ENCODE measurements at regions not wholly inside any gene's neighbourhood (a gene's known extent, or its start where the extent isn't known, plus 50 kb on each side); places are given as distances from the start of the nearest gene placed in this dataset.
"Not testable (repeated sequence)": the region's sequence is repeated elsewhere in the genome, so short reads cannot be mapped to it uniquely, and the experiment has no call there.

DNA sequence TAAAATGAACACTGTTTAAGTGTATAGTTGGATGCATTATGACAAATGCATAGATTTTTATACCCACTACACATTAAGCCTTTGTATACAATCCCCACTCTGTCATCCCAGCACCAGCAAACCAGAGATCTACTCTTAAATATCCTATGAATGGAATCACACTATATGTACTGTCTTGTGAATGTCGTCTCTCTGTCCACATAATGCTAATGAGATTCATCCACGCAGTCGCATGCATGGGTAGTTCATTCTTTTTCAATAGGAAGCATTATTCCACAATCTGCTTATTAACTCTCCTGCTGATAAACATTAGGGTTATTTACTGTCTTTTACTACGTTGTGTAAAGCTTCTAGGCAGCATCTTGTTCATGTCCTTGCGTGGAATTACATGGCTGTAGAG is 892.3 kb downstream of the LTN1 start:
- DNase-seq, result no peak

GRCh38 chr21:28099001-28099705 is 893.5 kb downstream of the LTN1 start:
- no peak for DNase-seq

GRCh38 chr21:28091466-28091865 is 901.2 kb downstream of the LTN1 start:
- no peak for DNase-seq

GRCh38 chr21:28090546-28090945 is 902.1 kb downstream of the LTN1 start:
- DNase-seq, result no peak

DNA sequence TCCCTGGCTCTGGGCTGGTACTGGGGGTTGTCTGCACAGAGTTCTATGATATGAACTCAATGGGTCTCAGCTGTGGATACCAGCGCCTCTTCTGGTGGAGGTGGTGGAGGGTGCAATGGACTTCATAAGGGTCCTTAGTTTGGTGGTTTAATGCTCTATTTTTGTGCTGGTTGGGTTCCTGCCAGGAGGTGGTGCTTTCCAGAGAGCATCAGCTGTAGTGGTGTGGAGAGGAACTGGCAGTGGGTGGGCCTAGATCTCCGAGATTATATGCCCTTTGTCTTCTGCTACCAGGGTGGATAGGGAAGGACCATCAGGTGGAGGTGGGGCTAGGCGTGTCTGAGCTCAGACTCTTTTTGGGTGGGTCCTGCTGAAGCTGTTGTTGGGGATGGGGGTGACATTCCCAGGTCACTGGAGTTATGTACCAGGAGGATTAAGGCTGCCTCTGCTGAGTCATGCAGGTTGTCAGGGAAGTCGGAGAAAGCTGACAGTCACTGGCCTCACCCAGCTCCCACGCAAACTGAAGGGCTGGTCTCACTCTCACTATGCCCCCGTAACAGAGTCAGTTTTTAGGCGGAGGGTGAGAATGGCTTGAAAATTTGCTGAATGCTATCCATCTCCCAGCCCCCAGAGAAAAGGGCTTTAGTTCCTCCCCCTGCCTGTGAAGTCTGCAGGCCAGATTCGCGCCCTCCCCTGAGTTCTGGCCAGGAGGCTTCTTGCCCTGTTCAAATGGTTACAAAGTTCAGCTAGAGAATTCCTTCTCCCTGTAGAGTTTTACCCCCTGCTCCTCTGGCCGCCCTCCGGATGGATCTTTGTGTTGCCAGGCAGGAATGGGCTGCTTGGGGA is 902.9 kb downstream of the LTN1 start:
- no peak for DNase-seq

DNA sequence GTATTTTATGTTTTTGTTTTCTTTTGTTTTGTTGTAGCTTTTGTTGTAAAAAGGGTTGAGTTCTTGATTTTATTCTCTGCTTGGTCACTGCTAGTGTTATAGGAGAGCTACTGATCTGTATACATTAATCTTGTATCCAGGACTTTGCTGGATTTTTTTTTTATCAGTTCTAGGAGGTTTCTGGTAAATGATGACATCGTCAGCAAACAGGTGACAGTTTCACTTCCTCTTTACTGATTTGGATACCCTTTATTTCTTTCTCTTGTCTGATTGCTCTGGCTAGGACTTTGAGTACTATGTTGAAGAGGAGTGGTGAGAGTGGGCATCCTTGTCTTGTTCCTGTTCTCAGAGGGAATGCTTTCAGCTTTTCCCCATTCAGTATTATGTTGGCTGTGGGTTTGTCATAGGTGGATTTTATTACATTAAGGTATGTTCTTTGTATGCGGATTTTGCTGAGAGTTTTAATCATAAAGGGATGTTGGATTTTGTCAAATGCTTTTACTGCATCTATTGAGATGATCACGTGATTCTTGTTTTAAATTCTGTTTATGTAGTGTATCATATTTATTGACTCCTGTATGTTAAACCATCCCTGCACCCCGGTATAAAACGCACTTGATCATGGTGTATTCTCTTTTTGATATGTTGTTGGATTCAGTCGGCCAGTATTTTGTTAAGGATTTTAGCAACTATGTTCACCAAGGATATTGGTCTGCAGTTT is 905.7 kb downstream of the LTN1 start:
- DNase-seq, result no peak

DNA sequence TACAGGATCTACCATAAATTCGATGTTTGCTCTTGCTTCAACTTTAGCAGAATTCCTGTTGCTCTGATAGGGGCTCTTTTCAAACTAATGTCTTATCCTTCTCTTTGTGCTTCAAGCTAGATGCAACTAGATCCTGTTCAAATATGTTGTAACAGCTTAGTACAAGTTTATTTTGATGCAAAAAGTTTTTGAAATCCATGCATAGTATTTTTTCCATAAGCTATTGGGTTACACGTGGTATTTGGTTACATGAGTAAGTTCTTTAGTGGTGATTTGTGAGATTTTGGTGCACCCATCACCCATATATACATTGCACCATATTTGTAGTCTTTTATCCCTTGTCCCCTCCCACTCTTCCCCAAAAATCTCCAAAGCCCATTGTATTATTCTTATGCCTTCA is 907.7 kb downstream of the LTN1 start:
- DNase-seq, result no peak

DNA sequence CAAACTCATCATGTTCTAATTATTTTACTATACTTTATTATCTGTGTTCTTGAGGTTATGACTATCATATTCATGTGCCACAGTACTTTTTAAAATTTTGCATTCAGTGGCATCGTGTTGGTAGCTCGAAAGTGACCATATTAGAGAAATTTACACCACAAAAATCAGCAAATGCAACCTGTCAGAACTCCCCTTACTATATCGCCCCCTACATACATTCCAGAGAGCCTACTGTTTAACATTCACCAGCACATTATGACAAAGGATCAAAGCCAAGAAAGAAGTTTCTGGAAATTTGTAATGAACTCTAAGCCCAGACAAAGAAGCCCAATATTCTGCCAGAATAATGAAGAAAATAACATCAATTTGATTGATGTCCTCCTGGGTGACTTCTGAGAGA is 909.3 kb downstream of the LTN1 start:
- DNase-seq, result no peak

DNA sequence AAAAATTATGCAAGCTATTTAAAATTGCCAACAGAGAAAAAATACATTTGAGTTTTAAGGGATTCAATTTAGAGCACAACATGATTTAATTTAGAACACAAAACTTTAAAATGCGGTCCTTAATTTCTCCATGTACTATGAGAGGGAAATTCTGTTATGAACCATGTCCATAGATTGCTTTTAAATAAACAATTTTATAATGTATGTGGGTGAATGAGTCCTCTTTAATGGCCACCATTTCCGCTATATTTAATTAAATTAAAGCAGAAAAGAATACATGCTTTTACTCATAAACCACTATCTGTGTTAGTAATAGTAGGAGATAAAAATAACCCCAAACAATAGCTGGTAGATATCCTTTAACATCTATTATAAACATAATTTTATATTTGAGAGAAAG is 914.6 kb downstream of the LTN1 start:
- DNase-seq, result no peak

DNA sequence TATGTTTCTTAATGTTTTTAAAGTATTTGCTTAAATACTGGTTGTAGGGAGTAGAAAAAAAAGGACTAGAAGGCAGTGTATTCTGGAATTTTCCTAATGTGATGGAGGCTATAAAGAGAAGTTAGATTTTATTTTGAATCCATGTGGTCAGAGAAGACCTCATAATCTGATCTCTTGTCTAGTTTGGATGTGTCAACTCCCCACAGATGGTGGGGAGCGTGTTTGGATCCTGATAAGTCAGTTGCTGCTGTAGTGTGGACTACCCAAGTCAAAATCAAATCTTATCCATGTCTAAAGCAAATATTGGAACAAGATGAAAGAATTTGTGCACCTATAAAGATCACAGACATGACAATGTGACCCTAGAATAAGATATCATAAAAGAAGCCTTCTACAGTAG is 918.0 kb downstream of the LTN1 start:
- no peak for DNase-seq

DNA sequence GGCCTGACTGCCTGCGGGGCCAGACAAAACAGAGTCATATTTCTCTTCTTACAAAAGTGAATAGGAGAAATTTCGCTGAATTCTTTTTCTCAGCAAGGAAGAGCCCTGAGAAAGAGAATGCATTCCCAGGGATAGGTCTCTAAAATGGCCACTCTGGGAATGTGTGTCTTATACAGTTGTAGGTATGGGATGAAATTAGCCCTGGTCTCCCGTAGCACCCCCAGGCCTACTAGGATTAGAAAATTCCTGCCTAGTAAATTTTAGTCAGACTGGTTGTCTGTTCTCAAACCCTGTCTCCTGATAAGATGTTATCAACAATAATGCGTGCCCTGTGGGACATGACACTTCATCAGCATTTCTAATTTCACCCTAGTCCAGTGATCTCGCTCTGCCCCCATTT is 920.1 kb downstream of the LTN1 start:
- DNase-seq, result no peak

DNA sequence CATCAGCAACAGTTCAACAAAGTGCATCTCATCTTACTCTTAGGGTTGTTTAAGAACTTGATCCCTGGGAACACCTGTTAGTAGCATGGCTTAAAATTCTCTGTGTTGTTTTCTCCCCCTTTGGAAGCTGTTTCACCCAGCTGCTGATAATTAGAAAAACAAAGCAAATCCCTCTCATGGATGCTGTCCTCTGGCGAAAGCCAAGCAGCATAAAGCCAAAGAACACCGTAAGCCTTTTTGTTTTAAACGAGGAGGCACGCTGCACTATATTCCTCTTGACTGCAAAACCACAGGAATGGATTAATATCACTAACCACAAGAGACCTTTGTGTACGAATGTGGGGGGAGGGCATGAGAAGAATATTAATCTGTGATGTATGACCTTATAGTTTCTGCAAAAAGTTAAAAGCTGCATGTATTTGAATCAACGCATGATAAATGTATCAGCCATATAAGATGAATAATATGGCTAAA is 923.2 kb downstream of the LTN1 start:
- no peak for DNase-seq

- DNase-seq, result no peak
Measured at GRCh38 chr21:28068455-28069358, 924.0 kb downstream of the LTN1 start.

DNA sequence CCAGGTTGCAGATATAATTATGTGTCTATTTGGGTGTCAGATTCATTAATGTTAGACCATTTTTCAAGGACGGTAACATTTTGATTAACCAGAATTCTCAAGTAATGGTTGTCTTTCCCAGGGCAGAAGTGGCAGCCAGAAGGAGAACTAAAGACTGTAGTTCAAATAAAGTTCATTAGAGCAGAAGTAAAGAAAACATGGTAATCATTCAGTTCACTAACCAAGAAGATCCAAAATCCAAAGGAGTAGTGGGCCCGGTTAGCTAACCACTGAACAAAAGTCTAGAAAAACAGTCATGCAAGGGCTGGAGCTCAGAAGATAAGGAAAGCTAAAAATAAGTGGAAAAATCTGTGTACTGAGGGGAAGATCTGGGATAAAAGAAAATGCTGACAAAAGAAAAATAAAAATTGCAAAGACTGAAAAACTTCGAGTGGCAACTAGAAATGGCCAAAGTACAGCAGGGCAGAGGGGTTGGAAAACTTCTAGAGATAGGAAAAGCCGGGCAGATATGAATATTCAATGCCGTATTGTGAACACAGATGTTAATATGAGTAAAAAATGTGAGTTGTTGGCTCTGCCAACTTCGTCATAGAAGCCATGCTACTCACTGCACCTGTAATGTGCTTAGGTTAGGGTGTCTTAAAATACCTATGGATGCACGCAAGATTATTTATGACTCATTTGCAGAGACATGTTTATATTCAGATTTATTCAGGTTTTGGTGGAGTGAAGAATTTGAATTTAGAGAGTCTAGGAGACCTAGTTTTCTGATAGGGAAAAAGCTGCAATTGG is 925.9 kb downstream of the LTN1 start:
- no peak for DNase-seq

GRCh38 chr21:28066076-28066475 is 926.6 kb downstream of the LTN1 start:
- no peak for DNase-seq

DNA sequence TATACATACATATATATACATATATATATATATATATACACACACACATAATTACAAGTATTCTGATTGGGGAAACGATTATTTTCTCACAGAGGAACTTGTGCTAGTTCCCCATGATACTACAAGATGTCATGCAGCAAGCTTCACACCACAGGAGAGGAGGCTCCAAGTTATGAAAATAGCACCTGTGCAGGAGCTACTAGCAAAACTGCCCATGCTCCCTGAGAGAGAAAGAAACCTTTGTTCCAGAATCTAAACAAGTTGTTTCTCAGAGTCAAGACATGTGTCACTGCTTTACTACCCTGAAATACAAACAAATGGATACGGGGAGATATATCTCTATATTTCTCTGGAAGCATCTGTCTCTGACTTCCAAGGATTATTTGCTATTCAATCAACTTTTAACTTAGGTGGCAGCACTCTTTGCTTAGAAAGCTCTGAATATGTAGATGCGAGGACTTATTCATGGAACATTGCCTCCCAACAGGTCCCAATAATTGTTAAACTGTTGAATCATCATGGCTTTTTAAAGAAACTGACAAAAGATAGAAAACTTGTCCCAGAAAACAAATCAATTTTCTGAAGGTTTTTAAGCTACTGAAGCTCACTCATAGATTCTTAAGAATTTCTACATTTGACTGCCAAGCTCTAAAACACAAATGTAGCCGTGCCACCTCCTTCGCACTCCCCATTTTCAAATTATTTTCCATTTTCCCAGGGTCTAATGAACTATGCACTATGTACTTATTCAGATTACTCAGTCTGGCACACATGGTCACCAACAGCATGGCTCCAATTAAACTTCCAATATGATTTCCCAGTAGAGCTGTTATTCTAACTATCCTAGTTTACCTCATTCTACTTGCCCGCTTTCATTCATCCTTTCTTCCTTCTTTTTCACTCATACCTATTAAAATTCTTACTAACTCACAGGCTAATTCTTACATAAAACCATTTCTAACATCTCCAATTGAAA is 929.1 kb downstream of the LTN1 start:
- DNase-seq, result no peak

- not testable (repeated sequence) for DNase-seq
Measured at GRCh38 chr21:28052956-28053355, 939.7 kb downstream of the LTN1 start.

- not testable (repeated sequence) for DNase-seq
Measured at GRCh38 chr21:28051649-28052048, 941.0 kb downstream of the LTN1 start.

GRCh38 chr21:28035692-28036091 is 957.0 kb downstream of the LTN1 start:
- DNase-seq, result not testable (repeated sequence)

DNA sequence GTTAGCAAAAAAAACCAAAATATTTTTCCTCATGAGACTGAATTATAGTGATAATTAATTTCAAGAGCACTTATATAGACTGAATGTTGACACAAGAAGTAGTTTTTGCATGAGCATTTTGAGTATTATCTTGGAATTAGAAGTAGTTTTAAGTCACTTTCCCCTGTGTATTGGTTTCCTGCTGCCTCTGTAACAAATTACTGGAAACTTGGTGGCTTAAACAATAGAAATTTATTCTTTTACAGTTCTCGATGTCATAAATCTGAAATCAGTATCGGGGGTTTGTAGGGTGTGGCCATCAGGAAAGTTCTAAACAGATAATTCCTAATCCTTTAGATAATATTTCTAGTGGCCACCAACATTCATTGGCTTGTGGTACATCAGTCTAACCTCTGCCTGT is 957.8 kb downstream of the LTN1 start:
- not testable (repeated sequence) for DNase-seq

All from activated effector memory CD4-positive, alpha-beta T cell treated with anti-CD3 and anti-CD28 coated beads, Interleukin-2, amount 50 U/mL, for 16 hours (primary cell).